A673 (cell line): ENCODE measurements at regions not wholly inside any gene's neighbourhood (a gene's known extent, or its start where the extent isn't known, plus 50 kb on each side); places are given as distances from the start of the nearest gene placed in this dataset.

Source experiments
- BruUV-seq: library from RNA; stranded (reverse); fragments of 400-500 nt; replicated peaks from 2 replicates; lab custom pipeline; 2021; lab: Mats Ljungman, UMichigan
- CTCF ChIA-PET: fragments of 300-600 bp; sonication (Branson Sonifier 250); formaldehyde crosslinking; loops from one replicate; lab custom pipeline; 2022; ENCODE audit warnings: antibody characterized with exemption; lab: Charles Lee
- POLR2A ChIA-PET: fragments of 300-600 bp; sonication (Branson Sonifier 250); formaldehyde crosslinking; loops from one replicate; lab custom pipeline; 2022; ENCODE audit warnings: antibody characterized with exemption; ENCODE audit not compliant: low non-redundant PET; lab: Charles Lee
- DNase-seq: peaks from one replicate; pipeline ENCODE4 v3.0.0-alpha.2; 2015; ENCODE audit warnings: low spot score
- H3K27ac ChIP-seq: fragments of 200-600 bp; sonication (generic); 2 replicates; pipeline ENCODE4 v1.5.1; 2016; ENCODE audit warnings: mixed run types, low read depth, mild to moderate bottlenecking, mixed read lengths, antibody characterized with exemption, low read length; ENCODE audit not compliant: poor library complexity, severe bottlenecking
- H3K27me3 ChIP-seq: fragments of 200-600 bp; sonication (generic); replicated peaks from 2 replicates; pipeline ENCODE4 v1.6.1; 2017; ENCODE audit warnings: mixed run types, low read depth, mild to moderate bottlenecking, mixed read lengths, antibody characterized with exemption, low read length; ENCODE audit not compliant: insufficient read depth, poor library complexity
- H3K36me3 ChIP-seq: fragments of 200-600 bp; sonication (generic); 2 replicates; pipeline ENCODE4 v1.6.1; 2016; ENCODE audit warnings: mixed run types, mild to moderate bottlenecking, mixed read lengths, antibody characterized with exemption, low read length; ENCODE audit not compliant: insufficient read depth, poor library complexity, severe bottlenecking
- H3K4me1 ChIP-seq: fragments of 200-600 bp; sonication (generic); 2 replicates; pipeline ENCODE4 v1.6.1; 2017; ENCODE audit warnings: mixed run types, mild to moderate bottlenecking, mixed read lengths, antibody characterized with exemption, low read length; ENCODE audit not compliant: insufficient read depth, poor library complexity, severe bottlenecking
- H3K4me3 ChIP-seq: fragments of 200-600 bp; sonication (generic); 2 replicates; pipeline ENCODE4 v1.5.1; 2016; ENCODE audit warnings: low read depth, mixed run types, mild to moderate bottlenecking, mixed read lengths, low read length; ENCODE audit not compliant: poor library complexity, severe bottlenecking
- H3K9me3 ChIP-seq: fragments of 200-600 bp; sonication (generic); 2 replicates; pipeline ENCODE4 v1.6.1; 2016; ENCODE audit warnings: mixed run types, low read depth, mild to moderate bottlenecking, mixed read lengths, antibody characterized with exemption, low read length; ENCODE audit not compliant: poor library complexity, severe bottlenecking
- CTCF ChIP-seq: fragments of 300-800, 200-600 bp; sonication (generic); conservative IDR thresholded peaks from 2 replicates; pipeline ENCODE4 v1.5.1; 2017; ENCODE audit warnings: low read depth, mild to moderate bottlenecking, antibody characterized with exemption, low read length, moderate library complexity, mixed read lengths
- EZH2 ChIP-seq: fragments of 200-600 bp; sonication (generic); IDR thresholded peaks from 2 replicates; pipeline ENCODE4 v1.6.1; 2017; ENCODE audit warnings: borderline replicate concordance, low read depth, mild to moderate bottlenecking, mixed read lengths, antibody characterized with exemption, low read length; ENCODE audit not compliant: poor library complexity, severe bottlenecking
- intact Hi-C: fragments of 100-400 bp; cut with micrococcal nuclease; formaldehyde crosslinking; loops from one replicate; pipeline ENCODE4 v1.10.0; 2022; ENCODE audit not compliant: unreplicated experiment

GRCh38 chr2:184078496-184078895, 519.8 kb upstream of the ZNF804A start:
- Histone ChIP-seq H3K4me1 (no peaks in the 10 kb centered on the region), H3K9me3 (no peaks in the 10 kb centered on the region), H3K27me3 (no peaks in the 10 kb centered on the region), H3K4me3 (no peak overlapping the region), H3K36me3 (no peaks in the 10 kb centered on the region), H3K27ac (no peak overlapping the region)
- ChIA-PET POLR2A (no interaction called here), CTCF (no interaction called here)
- intact Hi-C loops, result no loop called here
- DNase-seq, result no peak
- TF ChIP-seq EZH2, result no peak
- TF ChIP-seq CTCF, result no peak
- no TSS peak for BruUV-seq

- DNase-seq, result no peak
- TF ChIP-seq EZH2 (no peak), CTCF (no peak)
- Histone ChIP-seq H3K4me3 (no peak overlapping the region), H3K36me3 (no peaks in the 10 kb centered on the region), H3K27me3 (no peaks in the 10 kb centered on the region), H3K9me3 (no peaks in the 10 kb centered on the region), H3K4me1 (no peaks in the 10 kb centered on the region), H3K27ac (no peak overlapping the region)
- CTCF ChIA-PET, result no interaction called here
- intact Hi-C loops, result no loop called here
- BruUV-seq, result no TSS peak
- POLR2A ChIA-PET, result no interaction called here
Observed at GRCh38 chr2:184091456-184091855, 506.9 kb upstream of the ZNF804A start.

- POLR2A ChIA-PET, result no interaction called here
- CTCF ChIA-PET, result no interaction called here
- intact Hi-C loops, result no loop called here
Observed at GRCh38 chr2:184113696-184114403, 484.5 kb upstream of the ZNF804A start.

More at GRCh38 chr2:184113696-184114403, 484.5 kb upstream of the ZNF804A start:
- Histone ChIP-seq H3K4me3 (no peak overlapping the region), H3K27me3 (no peaks in the 10 kb centered on the region), H3K9me3 (no peaks in the 10 kb centered on the region), H3K4me1 (no peaks in the 10 kb centered on the region), H3K36me3 (no peaks in the 10 kb centered on the region), H3K27ac (no peak overlapping the region)
- no TSS peak for BruUV-seq
- no peak for DNase-seq
- TF ChIP-seq EZH2 (no peak), CTCF (no peak)
